Retinal pigment epithelial cell (primary cell): ENCODE measurements at regions not wholly inside any gene's neighbourhood (a gene's known extent, or its start where the extent isn't known, plus 50 kb on each side); places are given as distances from the start of the nearest gene placed in this dataset.

ENCODE experiments used
- DNase-seq: peaks from one replicate; pipeline ENCODE4 v3.0.0-alpha.2; 2010; ENCODE audit warnings: low read depth
- H3K4me3 ChIP-seq: 2 replicates; pipeline ENCODE4 v1.5.1; 2011; ENCODE audit warnings: mild to moderate bottlenecking, low read length, control low read depth, moderate library complexity
- TF ChIP-seq, protein P1 (sequence below): conservative IDR thresholded peaks from 2 replicates; pipeline ENCODE4 v1.5.1; 2011; ENCODE audit warnings: low read depth, low read length, control low read depth, inconsistent platforms

DNA sequence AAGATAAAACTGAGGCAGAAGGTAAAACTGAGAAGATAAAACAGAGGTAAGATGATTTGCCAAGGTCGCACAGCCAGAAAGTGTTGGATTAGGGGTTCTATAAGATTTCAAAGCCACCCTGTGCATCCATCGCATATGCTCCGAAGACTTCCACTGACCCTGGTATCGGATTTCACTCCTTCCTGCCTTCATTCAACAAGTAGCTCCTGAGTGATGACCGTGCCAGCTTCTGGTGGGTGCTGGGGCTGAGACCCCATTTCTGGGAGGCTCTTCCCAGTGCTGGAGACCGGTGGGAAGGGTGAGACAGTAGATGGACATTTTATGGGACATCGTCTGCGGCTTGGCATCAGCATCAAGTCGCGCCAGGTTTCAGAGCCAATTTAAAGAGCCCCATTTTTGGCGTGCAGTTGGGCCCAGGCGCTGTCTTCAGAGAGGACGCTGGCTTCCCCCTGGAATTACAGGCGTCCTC lies 53.7 kb upstream of the DAB2IP start:
- TF ChIP-seq, protein P1, sequence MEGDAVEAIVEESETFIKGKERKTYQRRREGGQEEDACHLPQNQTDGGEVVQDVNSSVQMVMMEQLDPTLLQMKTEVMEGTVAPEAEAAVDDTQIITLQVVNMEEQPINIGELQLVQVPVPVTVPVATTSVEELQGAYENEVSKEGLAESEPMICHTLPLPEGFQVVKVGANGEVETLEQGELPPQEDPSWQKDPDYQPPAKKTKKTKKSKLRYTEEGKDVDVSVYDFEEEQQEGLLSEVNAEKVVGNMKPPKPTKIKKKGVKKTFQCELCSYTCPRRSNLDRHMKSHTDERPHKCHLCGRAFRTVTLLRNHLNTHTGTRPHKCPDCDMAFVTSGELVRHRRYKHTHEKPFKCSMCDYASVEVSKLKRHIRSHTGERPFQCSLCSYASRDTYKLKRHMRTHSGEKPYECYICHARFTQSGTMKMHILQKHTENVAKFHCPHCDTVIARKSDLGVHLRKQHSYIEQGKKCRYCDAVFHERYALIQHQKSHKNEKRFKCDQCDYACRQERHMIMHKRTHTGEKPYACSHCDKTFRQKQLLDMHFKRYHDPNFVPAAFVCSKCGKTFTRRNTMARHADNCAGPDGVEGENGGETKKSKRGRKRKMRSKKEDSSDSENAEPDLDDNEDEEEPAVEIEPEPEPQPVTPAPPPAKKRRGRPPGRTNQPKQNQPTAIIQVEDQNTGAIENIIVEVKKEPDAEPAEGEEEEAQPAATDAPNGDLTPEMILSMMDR = no peak

DNA sequence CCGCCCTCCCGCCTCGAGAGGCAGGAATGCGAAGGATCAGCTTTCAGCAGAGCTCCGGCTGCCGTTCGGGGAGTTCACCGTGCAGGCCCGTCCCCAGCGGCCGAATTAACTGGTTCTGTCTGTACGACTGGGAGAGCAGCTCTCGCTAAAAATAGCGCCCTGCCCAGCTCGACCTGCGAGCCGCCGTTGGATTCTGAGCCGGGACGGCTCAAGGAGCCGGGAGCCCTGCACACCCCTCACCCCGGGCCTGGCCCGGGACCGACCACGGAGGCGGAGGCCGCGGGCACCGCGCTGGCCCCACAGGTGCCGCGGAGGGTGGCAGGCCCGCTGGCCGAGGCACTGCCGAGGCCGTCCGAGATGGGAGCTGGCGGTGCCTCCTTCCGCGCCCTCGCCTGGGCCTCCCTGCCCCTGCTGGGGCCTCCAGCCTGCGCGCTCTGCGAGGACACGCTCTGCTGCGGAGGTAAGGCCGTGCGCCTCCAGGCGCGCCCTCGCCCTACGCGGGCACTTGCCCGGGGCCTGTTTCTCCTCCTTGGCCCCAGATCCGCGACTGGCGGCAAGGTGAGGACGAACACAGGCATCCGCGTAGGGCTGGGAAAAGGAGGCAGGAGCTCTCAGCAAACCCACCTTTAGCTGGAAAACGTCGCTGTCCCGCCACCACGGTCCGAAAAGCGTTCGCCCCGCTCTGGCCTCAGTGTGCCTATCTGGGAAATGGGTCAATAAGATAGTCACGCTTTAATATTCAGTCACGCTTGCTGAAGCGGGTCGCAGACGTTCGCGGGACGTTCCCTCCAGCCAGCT lies 53.1 kb upstream of the DAB2IP start:
- peak overlapping the region; percentile 58 for H3K4me3 ChIP-seq
- DNase-seq = peak; percentile 90
- TF ChIP-seq, protein P1 = peak; percentile 51

More for the DNA sequence above, 53.7 kb upstream of the DAB2IP start:
- peak overlapping the region; percentile 58 for H3K4me3 ChIP-seq
- DNase-seq = no peak

DNA sequence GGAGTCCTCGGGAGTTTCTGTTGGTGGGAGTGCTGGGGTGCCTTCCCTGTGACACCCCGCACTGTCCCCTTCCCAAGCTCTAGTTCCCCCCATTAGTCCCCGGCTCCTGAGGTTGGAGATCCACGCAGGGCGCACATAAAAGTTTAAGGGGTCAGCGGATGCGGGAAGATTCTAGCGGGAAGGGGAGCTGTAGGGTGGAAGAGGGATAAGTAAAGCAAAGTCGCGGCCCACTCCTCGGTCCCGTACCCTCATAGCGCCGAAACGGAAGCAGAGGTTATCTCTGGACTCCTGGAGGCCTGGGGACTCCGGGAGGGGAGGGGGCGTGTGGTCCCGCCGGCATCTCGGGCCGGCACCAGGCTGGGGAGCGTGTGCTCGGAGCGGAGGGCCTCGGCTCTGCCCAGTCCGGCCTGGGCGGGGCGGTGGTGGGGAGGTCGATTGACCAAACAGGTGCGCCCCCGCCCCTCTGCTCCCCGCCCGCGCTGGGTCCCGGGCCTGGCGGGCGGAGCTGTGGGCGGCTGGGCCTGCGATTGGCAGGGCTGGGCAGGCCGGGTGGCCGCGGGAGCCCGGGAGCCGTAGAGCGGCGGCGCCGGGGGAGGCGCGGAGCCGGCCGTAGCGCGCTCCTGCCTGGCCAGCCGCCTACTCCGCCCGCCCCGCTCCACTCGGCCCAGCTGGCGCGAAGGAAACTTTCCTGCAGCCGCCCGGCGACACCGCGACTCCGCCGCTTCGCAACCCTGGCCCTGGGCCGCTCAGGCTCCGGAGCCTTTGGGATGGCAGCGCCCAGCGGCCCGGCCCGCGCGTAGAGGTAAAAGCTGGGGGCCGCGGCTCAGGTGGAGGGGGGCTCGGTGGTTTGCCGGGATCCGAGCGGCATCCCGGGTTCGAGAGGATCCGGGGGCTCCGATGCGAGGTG lies 52.2 kb upstream of the DAB2IP start:
- TF ChIP-seq, protein P1 = no peak
- peak; percentile 64 for DNase-seq
- H3K4me3 ChIP-seq = peak overlapping the region; percentile 73

DNA sequence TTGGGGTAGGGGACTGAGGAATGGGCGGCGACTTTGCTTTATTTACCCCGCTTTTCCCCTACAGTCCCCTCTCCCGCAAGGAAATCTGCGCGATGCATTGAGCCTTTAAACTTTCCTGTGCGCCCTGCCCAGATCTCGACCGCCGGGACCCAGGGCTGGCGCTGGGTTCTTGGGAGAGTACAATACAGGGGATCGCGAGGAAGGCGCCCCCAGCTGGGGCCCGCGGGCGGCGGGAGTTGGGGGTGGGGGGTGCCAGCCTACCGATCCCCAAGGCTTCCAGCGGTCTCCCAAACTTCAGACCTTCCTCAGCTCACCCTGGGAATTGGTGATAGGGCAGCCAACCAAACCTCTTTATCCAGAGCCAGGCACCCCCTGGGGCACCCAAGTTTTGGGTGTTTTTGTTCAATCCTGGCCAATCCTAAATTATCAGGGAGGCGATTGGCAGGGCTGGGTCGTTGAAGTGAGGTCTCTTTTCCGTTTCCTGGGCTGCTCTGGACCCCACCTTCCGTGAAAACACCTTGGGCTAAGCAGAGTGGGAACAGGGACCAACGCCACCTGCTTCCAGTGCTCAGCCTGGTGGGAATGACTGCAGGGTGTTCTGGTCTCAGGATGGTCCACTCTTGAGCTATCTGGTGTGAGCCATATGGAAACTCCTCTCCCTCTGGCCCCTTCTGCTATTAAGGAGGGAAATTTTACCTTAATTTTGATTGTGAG lies 51.4 kb upstream of the DAB2IP start:
- peak overlapping the region; percentile 73 for H3K4me3 ChIP-seq
- DNase-seq = no peak
- TF ChIP-seq, protein P1 = no peak

DNA sequence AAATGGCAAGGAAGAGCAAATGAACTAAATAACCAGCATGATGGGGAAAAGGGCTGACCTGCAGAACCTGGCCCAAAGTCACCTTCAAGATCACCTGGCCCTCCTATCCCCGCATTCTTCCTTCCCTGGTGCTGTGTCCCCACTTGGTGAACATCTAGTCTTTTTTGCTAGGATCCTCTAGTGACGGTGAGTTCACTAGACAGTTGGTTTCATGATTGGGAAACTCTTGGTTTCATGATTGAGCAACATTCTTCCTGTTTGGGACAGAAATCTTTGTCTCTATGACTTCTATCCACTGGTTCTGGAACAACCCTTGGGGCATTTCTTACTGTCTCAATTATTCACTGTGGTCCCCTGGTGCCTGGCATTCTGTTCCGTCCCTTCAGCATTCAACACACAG lies 50.2 kb upstream of the DAB2IP start:
- no peak for DNase-seq
- H3K4me3 ChIP-seq = no peak overlapping the region
- TF ChIP-seq, protein P1 = no peak
